Common myeloid progenitor, CD34-positive (primary cell): ENCODE measurements at regions not wholly inside any gene's neighbourhood (a gene's known extent, or its start where the extent isn't known, plus 50 kb on each side); places are given as distances from the start of the nearest gene placed in this dataset.
"Not testable (repeated sequence)": the region's sequence is repeated elsewhere in the genome, so short reads cannot be mapped to it uniquely, and the experiment has no call there.

ENCODE experiments used
- CTCF ChIA-PET: fragments of 350-600 bp; sonication (Branson Sonifier 250); formaldehyde crosslinking; loops from one replicate; lab custom pipeline; 2021; ENCODE audit warnings: antibody characterized with exemption; lab: Charles Lee
- POLR2A ChIA-PET: fragments of 350-600 bp; sonication (Branson Sonifier 250); formaldehyde crosslinking; loops from one replicate; lab custom pipeline; 2021; ENCODE audit warnings: antibody characterized with exemption; lab: Charles Lee
- DNase-seq, 3 donors: peaks; one replicate each; pipeline versions ENCODE4 v3.0.0 to v3.0.0-alpha.2; 2013
- H3K27ac ChIP-seq, 2 experiments: 1 replicate in 1 of 2; 2 replicates in 1 of 2; pipeline ENCODE4 v1.7.0; 2013; ENCODE audit warnings: inconsistent platforms in 2 of 2, low read length in 2 of 2, mild to moderate bottlenecking in 2 of 2, low read depth in 1 of 2, moderate library complexity in 1 of 2; ENCODE audit not compliant: severe bottlenecking in 2 of 2, insufficient read depth in 1 of 2, poor library complexity in 1 of 2
- H3K27me3 ChIP-seq, 5 experiments: replicated peaks in 2 of 5; 1 replicate in 3 of 5; 2 replicates in 2 of 5; pipeline versions ENCODE4 v1.6.1 to v1.7.0; 2013; ENCODE audit warnings: low read length in 4 of 5, mild to moderate bottlenecking in 2 of 5, moderate library complexity in 2 of 5, inconsistent platforms in 1 of 5; ENCODE audit not compliant: insufficient read depth in 5 of 5, control insufficient read depth in 4 of 5
- H3K36me3 ChIP-seq, 4 experiments: 1 replicate in 2 of 4; 2 replicates in 2 of 4; pipeline versions ENCODE4 v1.6.1 to v1.7.0; 2013; ENCODE audit warnings: low read length in 3 of 4, control low read depth in 1 of 4, mild to moderate bottlenecking in 1 of 4; ENCODE audit not compliant: control insufficient read depth in 4 of 4, insufficient read depth in 4 of 4
- H3K4me1 ChIP-seq, 4 experiments: 1 replicate in 3 of 4; 2 replicates in 1 of 4; pipeline versions ENCODE4 v1.6.1 to v1.7.1; 2013; ENCODE audit warnings: low read length in 3 of 4, mild to moderate bottlenecking in 3 of 4, control low read depth in 1 of 4, inconsistent platforms in 1 of 4, moderate library complexity in 1 of 4; ENCODE audit not compliant: control insufficient read depth in 4 of 4, insufficient read depth in 4 of 4; ENCODE audit errors: control extremely low read depth in 1 of 4
- H3K4me3 ChIP-seq, 7 experiments: 1 replicate in 4 of 7; 2 replicates in 3 of 7; pipeline versions ENCODE4 v1.5.1 to v1.7.0; 2013; ENCODE audit warnings: mild to moderate bottlenecking in 7 of 7, low read length in 6 of 7, moderate library complexity in 6 of 7, inconsistent platforms in 2 of 7, low read depth in 2 of 7, control low read depth in 1 of 7; ENCODE audit not compliant: insufficient read depth in 4 of 7, control insufficient read depth in 1 of 7; ENCODE audit errors: extremely low read depth in 1 of 7
- H3K9me3 ChIP-seq, 5 experiments: 1 replicate in 4 of 5; 2 replicates in 1 of 5; pipeline versions ENCODE4 v1.6.1 to v1.7.1; 2013; ENCODE audit warnings: low read length in 4 of 5, mild to moderate bottlenecking in 2 of 5, inconsistent platforms in 1 of 5, low read depth in 1 of 5, moderate library complexity in 1 of 5; ENCODE audit not compliant: control insufficient read depth in 4 of 5, insufficient read depth in 2 of 5; ENCODE audit errors: control extremely low read depth in 1 of 5
- WGBS: methylation state at CpG from one replicate; pipeline ENCODE4 v1.1.5; 2013; ENCODE audit not compliant: insufficient coverage; 5-methylcytosine and 5-hydroxymethylcytosine counted together

GRCh38 chr12:69168828-69169227 lies 70.5 kb upstream of the CPSF6 start:
- H3K27me3 ChIP-seq = no peaks in the 10 kb centered on the region
- no peaks in the 10 kb centered on the region for H3K36me3 ChIP-seq
- CTCF ChIA-PET = interaction anchor here (6.0 kb wide), 1 partner anchor 12 kb away, joined by 26 read pairs; no protein-coding TSS in a partner anchor
- no peaks in the 10 kb centered on the region for H3K9me3 ChIP-seq
- 100% methylated on average over 3 of the region's 3 CpGs for WGBS
- no peak for DNase-seq
- H3K4me1 ChIP-seq = no peaks in the 10 kb centered on the region
- H3K4me3 ChIP-seq = no peak overlapping the region
- no peak overlapping the region for H3K27ac ChIP-seq
- POLR2A ChIA-PET = no interaction called here

- H3K36me3 ChIP-seq = no peaks in the 10 kb centered on the region
- no peaks in the 10 kb centered on the region for H3K4me1 ChIP-seq
- ChIA-PET POLR2A (no interaction called here), CTCF (interaction anchor here (6.0 kb wide), 1 partner anchor 13 kb away, joined by 26 read pairs; no protein-coding TSS in a partner anchor)
- no peak overlapping the region for H3K27ac ChIP-seq
- H3K9me3 ChIP-seq = no peaks in the 10 kb centered on the region
- no peak for DNase-seq
- H3K4me3 ChIP-seq = no peak overlapping the region
- H3K27me3 ChIP-seq = no peaks in the 10 kb centered on the region
- WGBS = 67% methylated on average over 2 of the region's 4 CpGs
Observed at GRCh38 chr12:69170293-69170692, 69.1 kb upstream of the CPSF6 start.

- CTCF ChIA-PET = interaction anchor here (1.0 to 6.0 kb wide), 2 partner anchors 10 to 15 kb away, joined by 5 to 26 read pairs; no protein-coding TSS in a partner anchor
- peaks cover 0 to 9% (median 0%) of the 10 kb centered on the region in 5 experiments for H3K9me3 ChIP-seq
- POLR2A ChIA-PET = no interaction called here
- H3K4me3 ChIP-seq = no peak overlapping the region
- H3K4me1 ChIP-seq = no peaks in the 10 kb centered on the region
- no peaks in the 10 kb centered on the region for H3K36me3 ChIP-seq
- no peak for DNase-seq
- WGBS = 100% methylated on average over 5 of the region's 6 CpGs
- no peak overlapping the region for H3K27ac ChIP-seq
- H3K27me3 ChIP-seq = no peaks in the 10 kb centered on the region
Observed at GRCh38 chr12:69171881-69172280, 67.5 kb upstream of the CPSF6 start.

GRCh38 chr12:69172491-69172890 lies 66.9 kb upstream of the CPSF6 start:
- DNase-seq = no peak
- H3K36me3 ChIP-seq = no peaks in the 10 kb centered on the region
- POLR2A ChIA-PET = no interaction called here
- no peak overlapping the region for H3K4me3 ChIP-seq
- H3K27me3 ChIP-seq = no peaks in the 10 kb centered on the region
- CTCF ChIA-PET = no interaction called here
- peaks cover 0 to 10% (median 0%) of the 10 kb centered on the region in 5 experiments for H3K9me3 ChIP-seq
- H3K27ac ChIP-seq = no peak overlapping the region
- WGBS = no CpG with 5 or more reads among the region's 1 CpG
- no peaks in the 10 kb centered on the region for H3K4me1 ChIP-seq

- 79% methylated on average over 3 of the region's 9 CpGs for WGBS
- H3K27ac ChIP-seq = no peak overlapping the region
- H3K27me3 ChIP-seq = no peaks in the 10 kb centered on the region
- DNase-seq = no peak
- ChIA-PET POLR2A (no interaction called here), CTCF (interaction anchor here (0.9 kb wide), 1 partner anchor 15 kb away, joined by 3 read pairs; no protein-coding TSS in a partner anchor)
- peaks cover 0 to 10% (median 0%) of the 10 kb centered on the region in 5 experiments for H3K9me3 ChIP-seq
- no peak overlapping the region for H3K4me3 ChIP-seq
- H3K36me3 ChIP-seq = no peaks in the 10 kb centered on the region
- no peaks in the 10 kb centered on the region for H3K4me1 ChIP-seq
Observed at GRCh38 chr12:69173368-69173767, 66.0 kb upstream of the CPSF6 start.

GRCh38 chr12:69179786-69180185 lies 59.6 kb upstream of the CPSF6 start:
- no peaks in the 10 kb centered on the region for H3K4me1 ChIP-seq
- ChIA-PET CTCF (interaction anchor here (1.4 kb wide), 1 partner anchor 21 kb away, joined by 3 read pairs; no protein-coding TSS in a partner anchor), POLR2A (no interaction called here)
- no peak overlapping the region for H3K27ac ChIP-seq
- no peak overlapping the region for H3K4me3 ChIP-seq
- H3K27me3 ChIP-seq = no peaks in the 10 kb centered on the region
- DNase-seq = peak in 1 of 3 donors; percentile 17
- H3K36me3 ChIP-seq = no peaks in the 10 kb centered on the region
- peaks cover 0 to 13% (median 0%) of the 10 kb centered on the region in 5 experiments for H3K9me3 ChIP-seq

- H3K27me3 ChIP-seq, H3K4me1 ChIP-seq, H3K4me3 ChIP-seq, POLR2A ChIA-PET, H3K27ac ChIP-seq, H3K36me3 ChIP-seq, DNase-seq: not testable (repeated sequence)
- CTCF ChIA-PET = interaction anchor here (0.9 to 1.3 kb wide), 2 partner anchors 9 to 14 kb away, joined by 3 to 5 read pairs; no protein-coding TSS in a partner anchor
- WGBS = no CpG with 5 or more reads among the region's 7 CpGs
- H3K9me3 ChIP-seq = peaks cover 0 to 22% (median 0%) of the 10 kb centered on the region in 5 experiments
Observed at GRCh38 chr12:69187572-69187971, 51.8 kb upstream of the CPSF6 start.
